Skin of body (tissue), 1 donor: ENCODE measurements at regions not wholly inside any gene's neighbourhood (a gene's known extent, or its start where the extent isn't known, plus 50 kb on each side); places are given as distances from the start of the nearest gene placed in this dataset.
"Not testable (repeated sequence)": the region's sequence is repeated elsewhere in the genome, so short reads cannot be mapped to it uniquely, and the experiment has no call there.

ENCODE experiments used
- DNase-seq: peaks from one replicate; lab custom pipeline; 2025; lab: John Stamatoyannopoulos, UW

DNA sequence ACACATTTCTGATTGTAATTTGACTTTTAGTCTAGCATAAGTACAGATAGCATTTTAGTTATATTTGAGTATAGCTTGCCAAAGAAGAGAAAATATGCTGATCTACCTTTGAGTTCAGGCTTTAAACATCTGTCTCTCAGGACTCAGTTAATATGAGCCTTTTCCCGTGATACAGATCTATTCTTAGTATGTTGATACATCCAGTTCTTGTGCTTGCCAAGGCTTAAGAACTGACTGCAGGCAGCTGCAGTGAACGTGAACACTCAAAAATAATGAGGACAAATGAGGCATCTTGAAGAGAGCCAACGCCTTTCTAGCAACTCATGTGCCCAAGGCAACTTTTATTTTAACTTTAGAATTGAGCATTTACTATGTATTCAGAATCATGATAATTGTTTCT, 325.5 kb downstream of the SI start:
- DNase-seq = no peak

DNA sequence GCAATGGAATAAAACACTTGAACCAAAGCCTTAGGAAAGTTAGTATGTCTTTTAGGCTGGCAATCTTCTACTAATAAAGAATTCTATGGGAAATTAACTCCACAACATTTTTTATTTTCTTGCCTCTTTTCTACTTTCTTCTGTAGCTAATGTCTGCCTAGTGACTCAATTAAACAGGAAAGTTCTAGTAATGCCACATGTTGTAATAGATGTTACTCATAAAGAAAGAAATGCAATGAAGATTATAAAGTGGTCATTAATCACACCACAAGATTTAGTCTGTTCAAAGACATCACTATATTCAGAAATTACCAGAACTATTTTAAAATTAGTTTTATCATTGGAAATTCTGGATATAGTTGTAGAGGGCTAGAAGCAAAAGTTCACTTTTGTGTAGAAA, 329.7 kb downstream of the SI start:
- DNase-seq = no peak

DNA sequence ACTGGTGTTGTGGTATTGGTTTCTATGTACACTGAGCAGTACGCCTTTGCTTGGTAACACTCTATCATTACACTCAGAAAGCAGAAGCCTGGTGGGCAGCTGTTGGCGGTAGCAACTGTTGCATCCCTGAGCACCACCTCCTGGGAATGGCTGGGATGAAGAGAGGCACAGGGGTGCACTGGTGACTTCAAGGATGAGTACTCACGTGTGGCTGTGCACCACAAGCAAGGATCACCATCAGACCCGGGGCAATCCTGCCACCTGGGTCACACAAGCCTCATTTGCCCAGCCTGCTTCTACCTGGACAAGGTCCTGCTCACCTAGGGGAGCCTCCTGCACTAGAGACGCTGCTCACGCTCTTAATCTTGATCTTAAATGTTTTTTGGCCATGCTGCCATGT, 336.4 kb downstream of the SI start:
- DNase-seq = no peak

DNA sequence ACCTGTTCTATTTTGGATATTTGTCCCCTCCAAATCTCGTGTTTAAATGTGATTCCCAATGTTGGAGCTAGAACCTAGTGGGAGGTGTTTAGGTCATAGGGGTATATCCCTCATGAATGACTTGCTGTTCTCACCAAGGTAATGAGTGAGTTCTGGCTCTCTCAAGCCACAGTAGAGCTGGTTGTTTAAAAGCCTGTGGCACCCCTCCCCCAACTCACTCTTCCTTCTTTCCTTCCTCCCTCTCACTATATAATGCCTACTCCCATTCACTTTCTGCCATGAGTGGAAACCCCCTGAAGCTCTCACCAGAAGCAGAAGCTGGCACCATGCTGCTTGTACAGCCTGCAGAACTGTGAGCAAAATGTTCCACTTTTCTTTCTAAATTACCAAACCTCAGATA, 341.1 kb downstream of the SI start:
- DNase-seq = no peak

DNA sequence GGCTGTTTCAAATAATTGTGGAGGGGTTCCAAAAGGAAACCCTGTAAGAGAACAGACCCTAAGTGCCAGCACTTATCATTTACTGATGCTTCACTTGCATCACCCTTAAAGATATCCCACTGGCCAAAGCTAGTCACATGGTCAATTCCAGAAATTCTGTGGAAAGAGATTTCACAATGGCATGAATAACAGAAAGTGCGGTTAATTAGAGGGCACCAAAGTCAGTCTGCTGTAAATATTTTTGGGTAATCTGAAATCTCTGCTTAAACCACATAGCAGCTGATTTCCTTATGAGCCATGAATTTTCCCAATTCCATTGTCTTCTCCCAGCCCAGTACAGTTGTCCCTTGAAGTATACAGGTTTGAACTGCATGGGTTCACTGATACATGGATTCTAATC, 346.1 kb downstream of the SI start:
- no peak for DNase-seq

DNA sequence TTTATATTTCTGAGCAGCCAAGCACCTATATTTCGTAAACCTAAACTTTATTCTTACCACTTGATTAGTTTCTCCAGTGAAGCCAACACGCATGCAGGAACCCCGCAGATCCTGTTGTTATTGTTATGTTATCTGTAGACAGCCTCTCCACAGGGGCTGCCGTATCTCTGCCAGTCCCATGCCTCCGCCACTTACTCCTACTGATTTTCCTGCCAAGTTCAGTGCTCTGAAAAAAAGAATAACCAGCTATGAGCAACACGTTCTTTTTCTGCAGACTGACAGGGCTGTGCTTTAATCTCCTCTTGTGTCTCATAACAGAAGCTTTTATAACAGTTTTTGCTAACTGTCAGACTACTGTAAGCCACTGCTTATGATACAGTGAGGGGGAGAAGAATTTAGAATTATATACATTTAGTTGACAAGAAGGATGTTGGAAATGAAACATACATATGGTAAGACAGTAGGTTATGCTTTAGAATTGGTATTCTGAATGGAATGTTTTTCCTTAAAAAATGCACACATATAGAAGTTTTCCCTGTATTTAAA, 347.4 kb downstream of the SI start:
- no peak for DNase-seq

DNA sequence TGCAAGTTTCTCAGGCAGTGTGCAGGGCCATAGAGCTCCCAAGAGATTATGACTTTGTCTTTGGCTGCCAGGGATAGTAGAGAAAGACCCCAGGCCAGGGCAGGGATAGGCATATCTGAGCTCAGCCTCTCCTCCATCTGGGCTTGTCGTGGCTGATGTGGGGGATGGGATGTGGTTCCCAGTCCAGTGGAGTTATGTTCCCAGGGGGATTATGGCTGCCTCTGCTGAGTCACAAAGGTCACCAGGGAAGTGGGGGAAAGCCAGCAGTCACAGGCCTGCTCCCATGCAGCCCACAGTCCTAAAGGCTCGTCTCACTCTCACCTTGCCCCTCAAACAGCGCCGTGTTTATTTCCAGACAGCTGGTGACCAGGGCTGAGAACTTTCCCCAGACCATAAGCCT, 354.9 kb downstream of the SI start:
- no peak for DNase-seq

DNA sequence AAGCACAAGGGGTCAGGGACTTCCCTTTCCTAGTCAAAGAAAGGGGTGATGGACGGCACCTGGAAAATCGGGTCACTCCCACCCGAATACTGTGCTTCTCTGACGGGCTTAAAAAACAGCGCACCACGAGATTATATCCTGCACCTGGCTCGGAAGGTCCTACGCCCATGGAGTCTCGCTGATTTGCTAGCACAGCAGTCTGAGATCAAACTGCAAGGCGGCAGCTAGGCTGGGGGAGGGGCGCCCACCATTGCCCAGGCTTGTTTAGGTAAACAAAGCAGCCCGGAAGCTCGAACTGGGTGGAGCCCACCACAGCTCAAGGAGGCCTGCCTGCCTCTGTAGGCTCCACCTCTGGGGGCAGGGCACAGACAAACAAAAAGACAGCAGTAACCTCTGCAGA, 375.5 kb downstream of the SI start:
- not testable (repeated sequence) for DNase-seq

DNA sequence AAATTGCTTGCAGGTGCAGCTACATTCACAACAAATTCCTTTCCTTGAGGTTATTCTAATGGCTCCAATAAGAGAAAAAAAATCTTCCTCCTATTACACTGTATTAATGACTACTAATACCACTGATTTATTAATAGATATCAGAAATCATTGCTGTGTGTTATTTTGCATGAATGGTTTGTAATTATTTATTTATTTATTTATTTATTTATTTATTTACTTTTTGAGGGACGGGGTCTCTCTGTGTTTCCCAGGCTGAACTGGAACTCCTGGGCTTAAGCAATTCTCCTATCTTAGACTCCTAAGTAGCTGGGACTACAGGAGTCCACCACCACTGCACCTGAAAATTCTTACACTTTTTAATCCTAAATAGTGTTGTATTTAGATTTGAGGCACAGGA, 390.4 kb downstream of the SI start:
- DNase-seq = no peak

DNA sequence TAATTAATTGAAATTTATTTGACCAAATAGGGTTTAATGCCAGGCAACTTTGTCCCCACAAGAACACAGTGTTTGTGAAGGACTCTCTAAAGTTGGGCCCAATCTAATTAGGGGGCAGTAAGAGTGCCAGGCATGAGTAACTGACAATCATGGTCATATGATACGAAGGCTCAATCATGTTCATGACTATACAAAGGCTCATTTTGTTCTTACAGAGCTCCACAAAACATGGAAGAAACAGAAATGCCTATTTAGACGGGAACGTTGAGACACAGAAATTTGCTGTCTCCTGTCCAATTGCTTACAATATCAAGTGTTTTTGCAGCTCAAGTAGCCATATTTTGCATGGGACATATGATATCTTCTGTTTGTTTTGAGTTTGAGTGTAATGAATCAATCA, 391.1 kb downstream of the SI start:
- DNase-seq = no peak

DNA sequence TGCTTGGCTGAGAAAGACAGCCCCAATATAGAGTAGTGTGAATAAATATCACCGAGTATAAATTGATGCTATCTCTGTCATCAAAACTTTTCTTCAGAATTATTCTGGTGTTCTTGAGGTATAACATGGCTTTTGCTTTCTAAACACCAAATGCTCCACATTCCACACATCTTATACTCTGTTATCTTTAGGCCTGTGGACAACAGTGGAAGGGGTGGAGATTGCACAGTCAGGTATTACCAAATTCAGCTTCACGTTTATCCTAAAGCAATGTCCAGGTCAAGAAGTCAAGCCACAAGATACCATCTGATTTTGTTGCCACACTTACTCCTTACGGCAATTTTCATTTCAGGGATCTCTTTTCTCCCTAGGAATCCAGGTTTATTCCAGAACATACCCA, 394.8 kb downstream of the SI start:
- DNase-seq = no peak

DNA sequence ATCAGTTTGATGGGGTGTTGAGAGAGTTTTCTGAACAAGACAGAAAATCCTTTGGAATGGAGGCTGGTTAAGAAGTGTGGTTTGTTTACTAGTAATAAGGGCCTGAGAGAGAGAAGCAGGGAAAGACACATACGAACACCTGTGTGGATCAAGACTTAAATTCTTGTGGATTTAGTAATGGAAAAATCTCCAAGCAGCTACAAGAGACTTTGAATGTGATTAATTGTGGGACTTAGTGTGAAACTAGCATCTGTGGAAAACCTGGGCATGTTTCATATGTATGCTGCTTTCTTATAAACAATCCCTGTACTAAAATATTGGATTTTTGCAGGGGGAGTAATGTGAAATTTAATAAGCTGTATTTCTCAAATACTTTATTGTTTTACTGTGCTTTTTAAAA, 399.1 kb downstream of the SI start:
- no peak for DNase-seq

DNA sequence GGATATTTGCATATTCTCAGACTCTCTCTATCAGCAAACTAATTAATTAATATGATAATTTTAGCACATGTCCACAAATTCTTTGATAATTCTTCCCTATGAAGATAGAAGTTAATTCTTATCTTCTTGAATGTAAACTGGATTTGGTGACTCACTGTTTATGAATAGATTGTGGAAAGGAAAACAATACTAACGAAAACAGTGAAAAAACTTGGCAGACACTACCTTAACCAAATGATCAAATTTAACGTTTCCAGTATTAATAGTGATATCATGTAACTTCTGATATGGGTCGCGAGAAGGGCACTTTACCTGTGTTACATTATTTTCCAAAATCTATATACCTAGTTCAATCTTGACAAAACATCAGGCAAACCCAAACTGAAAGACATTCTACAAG, 401.0 kb downstream of the SI start:
- DNase-seq = no peak

DNA sequence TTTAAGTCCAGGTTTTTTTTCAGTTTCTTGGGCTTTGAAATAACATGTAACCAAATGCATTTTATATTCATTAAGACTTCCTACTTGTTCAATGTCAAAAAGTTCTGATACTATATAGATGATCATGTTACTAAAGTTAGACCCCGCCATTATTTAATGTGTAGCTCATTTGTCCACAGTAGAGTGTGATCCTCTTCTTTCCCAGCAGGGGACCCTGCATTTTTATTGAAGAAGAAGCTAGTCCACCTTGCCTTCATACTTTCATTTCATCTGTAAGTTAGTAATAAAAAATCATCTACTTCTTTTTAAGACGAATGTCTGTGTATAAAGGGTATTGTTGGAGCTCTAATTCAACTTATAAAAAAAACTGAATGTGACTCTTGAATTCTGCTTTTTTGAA, 404.6 kb downstream of the SI start:
- no peak for DNase-seq

DNA sequence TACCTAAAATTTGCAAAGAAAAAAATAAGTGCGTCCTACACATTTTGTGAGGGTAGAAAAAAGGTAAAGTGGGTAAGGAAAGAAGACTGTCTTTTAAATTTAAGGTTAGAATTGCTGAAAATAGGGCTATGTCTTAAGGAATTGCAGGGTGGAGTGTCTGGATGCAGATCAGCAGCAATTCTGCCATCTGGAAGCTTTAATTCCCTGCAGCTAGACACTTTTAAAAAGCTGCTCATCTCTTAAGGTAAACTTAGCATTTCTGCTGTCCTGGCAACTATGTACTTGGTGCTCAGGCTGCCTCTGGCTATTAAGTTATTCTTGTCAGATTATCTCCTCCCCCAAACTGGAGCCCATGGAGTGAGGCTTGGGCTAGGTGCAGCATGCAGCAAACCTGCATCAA, 420.2 kb downstream of the SI start:
- DNase-seq = no peak

DNA sequence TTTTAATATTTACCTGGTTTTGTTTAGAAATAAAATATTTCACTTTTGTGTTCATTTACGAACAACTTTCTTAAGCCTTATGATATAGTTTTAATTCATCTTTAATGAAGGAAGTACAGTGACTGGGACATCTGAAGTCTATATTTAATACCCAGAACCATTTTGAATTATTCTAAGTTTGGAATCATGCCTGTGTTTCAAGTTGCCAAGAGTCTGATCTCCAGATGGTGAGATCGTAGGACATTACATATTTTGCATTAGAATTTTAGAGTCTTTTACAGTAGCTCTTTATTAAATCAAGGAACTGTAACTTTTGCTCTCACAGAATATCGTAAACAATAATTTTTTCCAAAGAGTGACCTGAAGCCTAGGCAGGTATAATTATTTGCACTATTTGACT, 420.7 kb downstream of the SI start:
- DNase-seq = peak; percentile 12

DNA sequence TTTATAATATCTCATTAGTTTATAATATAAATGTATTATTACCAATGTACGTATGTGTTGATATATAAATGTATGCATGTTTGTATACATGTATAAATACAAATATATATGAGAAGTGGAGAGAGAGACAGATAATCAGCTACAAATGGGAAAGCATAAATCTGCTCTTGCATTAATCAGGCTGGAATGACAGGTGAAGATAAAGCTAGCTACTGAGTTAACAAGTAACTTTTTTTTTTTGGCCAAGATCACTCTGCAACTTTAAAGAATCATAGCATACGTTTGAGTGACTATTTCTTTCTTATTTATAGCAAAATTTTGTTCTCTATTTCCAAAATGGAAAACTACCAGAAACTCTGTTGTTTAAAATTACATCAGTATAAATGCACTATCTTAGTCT, 422.8 kb downstream of the SI start:
- DNase-seq = no peak

DNA sequence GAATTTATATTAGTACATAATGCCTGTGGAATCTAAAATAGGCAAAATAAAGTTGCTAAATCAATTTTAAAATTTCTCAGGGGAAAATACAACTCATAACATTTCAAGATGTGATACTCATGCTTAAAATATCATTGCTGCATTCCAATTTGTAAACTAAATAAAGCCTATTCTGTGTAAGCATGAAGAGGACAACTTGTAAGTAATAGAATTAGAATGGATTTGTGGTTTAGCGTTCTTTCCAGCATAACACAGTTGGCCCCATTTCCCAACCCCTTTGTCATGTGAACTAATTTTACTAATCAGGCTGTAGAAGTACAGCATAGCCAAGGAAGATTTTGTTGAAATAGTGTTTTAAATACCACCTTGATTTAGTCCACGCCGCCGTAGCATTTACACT, 437.2 kb downstream of the SI start:
- peak; percentile 64 for DNase-seq

DNA sequence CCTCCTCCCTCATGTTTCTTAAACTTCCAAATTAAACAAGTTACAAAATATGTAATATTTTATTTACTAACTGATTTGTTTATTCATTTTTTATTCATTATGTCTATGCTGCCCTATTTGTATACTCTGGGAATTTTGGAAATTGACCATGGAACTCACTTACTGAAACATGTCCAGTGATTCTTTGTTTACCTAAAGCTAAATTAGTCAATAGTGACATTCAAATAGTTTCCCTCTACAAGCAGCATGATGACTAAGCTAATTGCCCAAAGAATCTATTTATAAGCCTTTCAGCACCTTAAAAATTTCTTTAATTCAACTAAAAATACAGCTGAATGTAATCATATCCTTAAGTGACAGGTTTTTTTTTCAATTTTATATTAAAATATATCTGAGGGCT, 437.7 kb downstream of the SI start:
- peak; percentile 8 for DNase-seq

DNA sequence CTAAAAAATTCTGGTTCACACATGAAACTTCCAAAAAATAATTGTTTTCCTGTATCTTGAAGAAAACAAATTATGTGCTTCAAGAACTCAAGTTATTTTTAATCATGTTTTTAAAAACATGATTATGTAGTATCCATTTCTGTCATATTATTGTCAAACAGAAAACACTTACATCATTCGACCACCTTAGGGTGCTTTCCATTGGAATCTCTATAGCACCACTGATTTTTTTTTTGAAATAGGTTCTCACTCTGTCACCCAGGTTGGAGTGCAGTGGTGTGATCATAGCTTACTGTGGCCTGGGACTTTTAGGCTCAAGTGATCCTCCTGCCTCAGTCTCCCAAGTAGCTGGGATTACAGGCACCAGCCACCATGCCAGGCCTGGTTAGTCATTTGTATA, 457.3 kb downstream of the SI start:
- no peak for DNase-seq

DNA sequence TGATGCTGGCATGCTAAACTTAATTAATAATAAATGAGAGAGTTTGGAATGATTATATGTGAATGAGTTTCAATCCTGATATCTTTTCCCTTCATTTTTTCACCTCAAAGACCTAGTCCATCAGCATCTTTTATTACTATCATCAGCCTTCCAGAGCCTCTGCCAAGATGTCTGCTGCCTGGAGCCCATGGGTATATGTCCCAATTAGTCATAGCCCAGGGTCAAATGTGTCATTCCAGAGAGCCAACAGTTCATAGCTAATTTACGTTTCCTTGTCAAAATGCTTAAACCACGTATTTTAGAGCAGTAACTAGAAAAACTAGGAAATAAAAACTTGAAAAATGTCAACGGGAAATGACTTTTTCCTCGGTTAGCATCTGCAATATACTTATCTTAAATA, 457.9 kb downstream of the SI start:
- DNase-seq = no peak

DNA sequence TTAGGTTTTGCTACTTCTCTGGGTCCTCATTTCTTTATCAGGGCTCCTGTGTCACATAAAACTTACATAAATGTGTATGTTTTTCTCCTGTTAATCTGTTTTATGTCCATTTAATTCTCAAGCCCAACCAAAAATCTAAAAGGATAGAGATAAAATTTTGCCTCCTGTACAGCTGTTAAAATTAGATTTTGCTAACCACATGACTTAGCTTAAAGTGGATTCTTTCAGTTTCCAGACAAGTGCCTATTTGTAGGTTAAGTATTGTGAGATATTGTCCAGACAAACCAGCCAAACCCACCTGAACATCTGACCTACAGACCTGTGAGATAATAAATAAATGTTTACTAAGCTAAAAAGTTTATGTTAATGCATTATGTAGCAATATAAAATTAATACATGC, 465.5 kb downstream of the SI start:
- DNase-seq = no peak

DNA sequence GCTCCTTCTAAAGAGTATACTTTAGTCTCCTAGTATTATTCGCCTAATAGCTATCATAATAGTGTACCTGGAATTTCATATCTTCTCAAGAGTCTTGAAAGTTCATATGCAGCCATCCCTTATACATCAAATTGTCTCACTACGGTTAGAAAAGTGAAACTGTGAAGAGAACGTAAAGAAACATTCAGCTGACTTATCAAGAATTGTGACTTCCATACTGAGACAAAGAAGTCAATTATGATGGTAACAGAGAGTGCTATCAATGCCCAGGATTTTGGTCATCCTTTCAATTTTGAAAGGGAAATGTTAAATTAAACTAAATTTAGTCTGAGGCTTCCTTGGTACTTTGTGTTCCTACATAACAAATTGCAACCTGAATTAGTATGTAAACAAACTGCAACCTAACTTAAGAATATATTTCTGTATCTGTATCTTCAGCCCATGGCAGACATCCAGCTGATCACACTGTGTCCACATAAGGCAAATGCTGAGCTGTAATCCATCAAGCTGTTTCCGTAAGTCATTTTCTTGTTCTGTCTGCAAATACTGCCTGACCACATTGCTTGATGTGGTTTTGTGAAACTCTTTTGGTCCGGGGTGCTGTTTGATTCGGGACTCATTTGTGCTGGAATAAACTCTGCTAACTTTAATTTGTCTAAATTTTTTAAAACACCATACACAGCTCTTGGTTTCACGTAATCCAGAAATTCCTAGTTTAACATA, 469.6 kb downstream of the SI start:
- DNase-seq = no peak

DNA sequence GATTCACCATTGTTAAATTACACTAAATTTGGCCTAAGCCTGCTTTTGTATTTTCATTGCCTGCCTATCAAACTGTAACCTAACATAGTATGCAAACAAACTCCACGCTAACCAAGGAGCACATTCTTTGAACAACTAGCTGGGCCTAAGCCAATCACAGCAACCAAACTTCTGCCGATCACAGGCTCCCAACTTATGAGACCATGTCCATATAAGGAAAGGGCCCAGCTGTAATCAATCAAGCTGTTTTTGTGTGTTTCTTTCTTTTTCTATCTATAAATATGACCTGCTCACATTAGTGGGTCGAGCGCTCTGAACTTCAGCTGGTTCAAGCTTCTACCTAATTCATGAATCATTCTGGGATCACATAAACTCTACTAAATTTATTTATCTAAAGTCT, 473.6 kb downstream of the SI start:
- no peak for DNase-seq
